DMS 273 (cell line): ENCODE measurements at regions not wholly inside any gene's neighbourhood (a gene's known extent, or its start where the extent isn't known, plus 50 kb on each side); places are given as distances from the start of the nearest gene placed in this dataset.

ENCODE experiments used
- DNase-seq: peaks from one replicate; lab custom pipeline; 2025; ENCODE audit not compliant: unreplicated experiment; lab: John Stamatoyannopoulos, UW

DNA sequence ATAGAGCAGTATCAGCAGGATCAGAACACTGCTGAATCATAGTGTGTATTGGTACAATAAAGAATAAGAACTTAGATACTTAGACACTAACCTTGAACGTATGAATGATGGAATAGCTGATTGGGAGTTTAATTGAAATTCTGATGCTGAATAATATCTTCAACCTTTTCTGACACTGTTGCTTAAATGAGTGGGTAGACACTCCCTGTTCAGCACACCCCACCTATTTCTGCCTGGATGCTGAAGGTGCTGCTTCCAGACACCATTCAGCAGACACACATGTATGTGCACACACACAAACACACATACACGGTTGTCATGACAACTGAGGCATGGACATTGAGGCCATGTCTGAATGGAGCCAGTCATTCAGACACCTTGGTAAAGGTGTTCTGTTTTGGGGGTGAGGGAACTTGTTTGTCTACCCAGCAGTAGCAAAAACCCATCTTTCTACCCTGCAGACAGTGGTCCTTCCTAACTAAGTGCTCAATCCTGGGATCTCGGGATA lies 54.3 kb downstream of the TMEM215 start:
- no peak for DNase-seq

DNA sequence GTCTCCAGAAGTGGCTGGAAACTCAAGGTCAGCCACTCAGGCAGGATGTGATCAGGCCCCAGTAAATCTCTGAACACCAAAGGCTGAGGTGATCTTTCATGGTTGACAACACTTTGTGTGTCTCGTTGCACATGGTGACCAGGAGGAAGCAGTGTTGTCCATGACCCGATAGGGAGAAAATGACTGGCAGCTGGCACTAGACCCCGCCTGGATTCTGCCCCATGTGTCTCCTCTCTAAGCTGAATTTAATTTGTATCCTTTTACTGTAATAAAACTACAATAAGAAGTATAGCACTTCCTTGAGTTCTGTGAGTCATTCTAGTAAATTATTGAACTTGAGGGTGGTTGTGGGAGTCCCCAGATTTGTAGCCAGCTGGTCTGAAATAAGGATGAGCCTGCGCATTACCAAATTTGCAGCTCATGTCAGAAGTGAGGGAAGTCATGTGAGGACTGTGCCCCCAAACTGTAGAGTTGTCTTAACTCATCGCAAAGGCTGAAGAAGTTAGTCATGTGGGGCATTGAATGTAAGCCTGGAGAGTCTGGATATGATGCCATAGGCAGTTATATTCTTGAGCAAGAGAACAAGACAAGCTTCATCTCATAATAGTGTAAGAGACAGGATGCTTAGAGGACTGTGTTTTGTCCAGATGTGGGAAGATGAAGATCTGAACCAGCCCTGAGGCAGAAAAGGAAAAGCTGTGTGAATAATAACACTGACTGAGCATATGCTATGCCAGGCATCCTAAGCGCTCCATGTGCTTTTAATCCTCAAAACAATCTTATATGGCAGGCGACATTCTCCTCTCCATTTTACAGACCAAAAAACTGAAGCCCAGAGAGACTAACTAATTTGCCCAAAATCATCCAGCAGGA lies 55.9 kb downstream of the TMEM215 start:
- peak; percentile 11 for DNase-seq

DNA sequence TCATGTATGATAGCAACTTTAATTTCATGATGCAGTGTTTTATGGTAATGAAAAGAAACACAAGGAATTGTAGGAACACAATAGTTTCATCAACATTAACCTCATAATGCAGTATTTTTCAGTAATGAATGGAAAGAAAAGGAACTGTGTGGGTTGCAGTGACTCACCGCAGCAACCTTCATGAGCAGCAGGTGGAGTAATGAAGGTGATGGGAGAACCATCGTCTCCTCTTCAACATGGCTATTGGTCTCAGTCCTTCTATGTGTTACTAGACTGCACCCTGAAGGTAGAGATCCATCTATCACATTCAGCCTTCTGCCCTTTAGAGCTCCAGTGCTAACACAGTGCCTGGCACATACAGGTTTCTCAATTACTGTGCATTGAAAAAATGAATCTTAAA lies 58.0 kb downstream of the TMEM215 start:
- peak; percentile 5 for DNase-seq

DNA sequence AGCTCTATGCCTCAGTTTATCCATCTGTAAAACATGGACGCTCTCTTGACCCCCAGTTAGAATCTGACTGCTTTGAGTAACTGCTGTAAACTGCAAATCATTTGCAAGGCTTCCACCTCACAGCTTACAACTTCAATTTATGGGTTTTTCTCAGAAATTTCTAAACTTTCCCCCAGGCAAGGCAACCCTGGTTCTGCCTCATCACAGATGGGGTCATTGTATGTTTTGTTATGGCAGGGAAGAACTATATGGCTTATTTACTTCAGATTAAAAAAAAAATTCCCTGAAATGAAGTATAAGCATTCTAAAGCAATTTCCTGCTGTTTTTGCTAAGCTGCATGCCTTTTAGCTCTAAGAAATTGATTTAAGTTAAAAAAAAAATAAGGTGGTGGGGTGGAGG lies 60.0 kb downstream of the TMEM215 start:
- no peak for DNase-seq

DNA sequence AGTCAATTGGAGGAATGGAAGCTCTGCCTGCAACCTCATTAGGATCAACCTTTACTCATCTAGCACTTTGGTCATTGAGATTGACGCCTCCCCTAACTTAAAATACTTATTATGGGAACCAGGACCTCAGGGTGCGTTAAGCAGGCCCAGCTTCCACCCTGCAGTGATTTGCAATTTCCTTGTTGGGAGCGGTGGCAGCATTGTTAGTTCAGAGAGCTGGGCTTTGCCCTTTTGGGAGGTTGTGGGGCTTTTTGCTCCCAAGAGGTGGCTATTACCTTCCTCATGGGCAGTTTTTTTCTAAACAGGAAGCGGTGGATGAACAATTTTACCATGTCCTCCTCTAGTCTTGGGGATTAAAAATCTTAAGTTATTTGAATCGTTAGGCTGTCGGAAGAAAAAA lies 60.9 kb downstream of the TMEM215 start:
- DNase-seq: no peak

DNA sequence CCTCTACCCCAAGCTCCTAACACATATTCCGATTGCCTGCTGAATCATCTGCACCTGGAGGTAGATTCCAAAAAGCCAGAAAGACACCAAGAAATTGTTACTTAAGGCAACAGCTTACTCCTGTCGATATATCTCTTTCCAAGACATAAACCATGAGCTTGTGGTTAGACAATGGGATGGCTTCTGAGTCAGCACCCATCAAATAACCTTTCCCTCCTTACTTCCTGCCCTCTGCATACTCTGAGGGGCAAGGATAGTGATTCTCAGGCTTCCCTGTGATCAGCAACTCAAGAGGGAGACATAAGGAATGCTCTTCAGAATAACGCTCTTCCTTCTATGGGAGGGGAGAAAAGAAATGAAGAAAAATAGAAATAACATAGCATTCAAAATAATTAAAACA lies 70.9 kb downstream of the TMEM215 start:
- DNase-seq: no peak

DNA sequence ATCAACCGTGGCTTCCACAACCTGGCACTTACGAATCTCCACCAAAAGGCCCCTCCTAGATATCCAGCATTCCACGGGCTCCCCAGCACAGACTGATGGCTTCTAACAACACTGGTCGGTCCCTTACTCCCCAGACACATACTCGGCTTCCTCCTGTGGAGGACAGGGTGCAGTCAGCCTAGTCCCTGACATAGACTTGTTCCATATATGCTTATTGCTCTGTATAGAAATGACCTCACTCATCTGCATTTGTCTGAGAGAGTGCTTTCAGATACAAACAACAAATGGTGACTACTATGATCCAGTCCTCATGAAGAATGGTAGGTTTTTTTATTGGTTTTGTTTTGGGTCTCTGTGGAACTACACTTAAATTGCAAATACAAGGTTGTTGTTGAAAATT lies 72.4 kb downstream of the TMEM215 start:
- no peak for DNase-seq

DNA sequence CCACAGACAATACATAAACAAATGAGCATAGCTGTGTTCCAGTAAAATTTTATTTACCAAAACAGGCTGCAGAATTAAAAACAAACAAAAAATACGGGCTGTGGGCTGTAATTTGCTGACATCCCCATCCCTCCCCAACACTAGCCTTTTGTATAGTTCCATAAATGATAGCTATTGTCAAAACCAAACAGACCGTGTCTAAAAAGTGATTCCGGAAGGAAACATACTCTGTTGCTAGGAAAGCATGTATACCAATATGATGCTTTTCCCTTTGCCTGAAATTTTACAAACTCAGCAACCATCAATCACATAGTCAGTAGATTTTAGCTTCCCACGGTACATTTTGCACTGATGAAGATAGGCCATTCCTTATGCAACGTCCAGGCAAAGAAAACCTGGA lies 80.0 kb downstream of the TMEM215 start:
- no peak for DNase-seq

DNA sequence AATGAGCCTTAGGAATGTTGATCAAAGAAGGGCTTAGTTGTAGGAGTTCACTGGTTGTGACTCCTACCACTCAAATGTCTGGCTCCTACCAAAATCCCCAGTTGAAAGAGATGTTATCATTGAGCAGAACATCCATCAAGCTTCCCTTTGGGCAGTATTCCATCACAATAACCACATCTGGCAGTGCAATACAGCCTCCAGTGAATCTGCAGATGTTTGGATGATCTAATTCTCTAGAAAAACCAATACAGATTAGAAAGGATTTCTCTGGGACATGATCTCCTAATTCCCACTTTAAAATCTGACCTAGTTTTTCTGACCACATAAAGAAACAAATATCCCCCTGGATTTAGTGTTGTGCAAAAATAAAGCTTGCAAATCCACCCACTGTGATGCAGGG lies 81.6 kb downstream of the TMEM215 start:
- no peak for DNase-seq

DNA sequence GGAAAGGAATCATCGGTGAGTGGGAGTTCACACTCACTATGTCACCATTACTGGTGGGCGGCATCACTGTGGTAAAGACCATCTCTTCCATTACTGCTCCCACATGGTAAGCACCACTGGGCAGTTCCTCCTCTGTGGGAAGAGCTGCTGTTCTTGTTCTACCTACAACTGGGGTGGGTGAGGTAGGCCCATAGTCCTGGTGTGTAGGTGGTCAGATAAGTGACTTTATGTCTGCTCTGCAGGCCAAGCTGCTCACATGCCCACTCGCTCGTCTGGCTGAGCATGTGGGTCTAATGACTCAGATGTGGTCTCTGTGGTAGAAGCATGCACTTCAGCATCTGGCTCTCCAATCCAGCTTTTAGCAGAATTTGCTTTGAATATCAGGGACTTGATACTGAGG lies 82.9 kb downstream of the TMEM215 start:
- no peak for DNase-seq

DNA sequence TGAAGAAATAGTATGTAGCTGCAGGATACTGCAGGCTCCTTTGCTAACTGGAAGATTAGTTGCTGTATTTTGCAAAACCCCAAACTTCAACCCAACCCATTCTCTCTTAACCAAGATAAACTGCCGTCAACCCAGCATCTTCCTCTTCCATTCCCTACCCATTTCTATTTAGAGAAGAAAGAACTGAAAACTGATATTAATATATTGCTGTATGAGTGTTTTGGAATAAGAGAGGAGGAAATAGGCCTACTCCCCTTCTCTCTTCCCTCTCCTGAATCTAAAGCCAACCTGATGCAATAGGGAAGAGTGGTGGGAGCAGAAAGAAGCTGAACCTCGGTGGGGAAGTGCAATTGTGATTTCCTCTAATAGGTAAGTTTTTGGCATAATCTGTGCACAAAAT lies 83.7 kb downstream of the TMEM215 start:
- DNase-seq: no peak

DNA sequence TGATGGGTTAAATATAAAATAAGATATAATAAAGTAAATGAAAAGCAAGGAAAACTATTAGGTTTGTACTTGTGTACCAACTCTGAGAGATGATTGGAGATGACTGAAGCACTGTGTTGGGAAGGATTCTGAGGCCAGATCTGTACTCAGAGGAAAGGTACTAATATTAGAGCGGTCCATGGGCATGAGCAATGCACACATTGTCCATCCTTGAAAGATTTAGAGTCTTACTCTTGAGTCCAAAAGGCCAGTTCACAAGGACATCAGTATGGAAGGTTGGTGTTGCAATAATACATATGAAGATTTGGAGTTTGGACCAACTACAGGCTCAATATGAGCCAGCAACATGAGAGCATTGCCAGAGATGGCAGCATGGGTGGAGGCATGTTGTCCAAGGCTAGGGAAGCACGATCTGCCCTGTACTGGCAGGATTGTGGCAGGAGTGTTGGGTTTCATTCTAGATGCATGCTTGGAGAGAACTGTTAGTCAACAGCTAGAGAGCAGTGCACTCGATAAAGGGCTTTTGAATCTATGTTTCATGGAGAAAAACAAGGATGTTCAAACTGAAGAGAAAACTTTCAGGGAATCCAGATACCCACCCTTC lies 84.4 kb downstream of the TMEM215 start:
- no peak for DNase-seq

DNA sequence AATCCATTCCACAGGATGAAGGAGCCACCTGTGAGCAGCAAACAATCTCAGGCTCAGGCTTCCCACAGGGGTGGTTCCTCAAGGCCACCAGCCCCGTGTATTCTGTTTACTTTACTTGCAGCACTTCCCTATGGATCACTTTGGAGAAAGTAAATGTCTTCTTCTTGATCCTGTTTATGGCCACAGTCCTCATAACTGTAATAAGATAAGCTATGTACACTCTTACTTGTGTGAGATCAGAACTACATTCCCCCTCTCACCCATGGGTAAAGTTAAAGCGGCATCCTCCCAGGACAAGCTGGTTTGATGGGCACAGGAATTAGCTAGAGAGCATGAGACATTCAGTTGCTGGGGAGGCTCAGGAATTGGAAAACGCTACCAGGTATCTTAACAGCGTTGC lies 86.1 kb downstream of the TMEM215 start:
- no peak for DNase-seq

DNA sequence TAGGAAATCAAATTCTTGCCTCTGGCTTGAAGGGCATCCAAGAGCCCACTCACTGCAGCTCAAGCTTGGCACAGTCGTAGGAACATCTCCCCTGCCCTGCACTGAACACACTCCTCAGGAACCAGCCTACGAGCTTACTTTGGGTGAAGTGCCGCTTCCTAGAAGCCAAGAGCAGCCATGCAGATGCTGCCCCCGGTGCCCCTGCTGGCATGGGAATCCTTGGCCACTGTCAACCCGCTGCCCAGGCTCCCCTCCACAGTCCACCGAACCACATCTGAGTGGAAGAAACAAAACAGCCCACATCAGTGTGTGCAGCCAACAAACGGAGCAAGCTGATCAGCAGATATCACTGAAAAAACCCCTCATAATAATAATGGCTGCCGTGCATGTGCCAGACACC lies 89.8 kb downstream of the TMEM215 start:
- DNase-seq: no peak

DNA sequence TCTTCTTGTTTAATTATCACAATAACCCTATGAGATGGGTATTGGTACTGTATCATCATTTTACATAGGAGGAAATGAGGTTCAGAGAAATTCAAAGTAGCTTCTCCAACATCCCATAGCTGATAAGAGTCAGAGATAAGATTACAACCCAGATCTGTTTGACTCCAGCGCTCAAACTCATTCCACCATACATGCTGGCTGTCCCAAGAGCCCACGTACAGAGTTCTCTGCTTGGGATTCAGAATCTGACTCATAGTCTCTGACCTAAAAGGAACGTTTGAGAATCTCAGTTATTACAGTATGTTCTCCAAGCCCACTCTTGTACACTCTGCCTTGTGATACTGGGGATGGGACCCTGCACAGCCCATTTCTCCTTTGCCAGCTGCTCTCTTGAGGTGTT lies 90.2 kb downstream of the TMEM215 start:
- no peak for DNase-seq

DNA sequence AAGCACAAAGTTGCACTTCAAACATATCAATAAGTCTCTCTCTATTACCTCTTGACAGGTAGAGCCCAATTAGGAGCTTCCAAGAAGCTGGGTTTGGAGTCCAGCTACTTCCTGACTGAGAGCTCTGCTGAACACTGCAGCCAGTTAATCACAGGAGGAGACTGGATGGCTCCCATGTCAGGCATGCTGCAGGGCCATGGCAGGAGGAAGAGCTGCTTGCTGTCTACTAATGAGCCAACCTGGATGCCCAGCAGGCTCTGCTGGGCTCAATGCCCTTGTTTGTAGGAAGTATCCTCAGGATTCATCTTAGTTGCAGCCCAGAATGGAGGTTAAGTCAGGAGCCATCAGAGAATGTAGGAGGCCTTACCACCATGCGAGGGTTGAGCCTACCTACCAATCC lies 91.9 kb downstream of the TMEM215 start:
- DNase-seq: no peak

DNA sequence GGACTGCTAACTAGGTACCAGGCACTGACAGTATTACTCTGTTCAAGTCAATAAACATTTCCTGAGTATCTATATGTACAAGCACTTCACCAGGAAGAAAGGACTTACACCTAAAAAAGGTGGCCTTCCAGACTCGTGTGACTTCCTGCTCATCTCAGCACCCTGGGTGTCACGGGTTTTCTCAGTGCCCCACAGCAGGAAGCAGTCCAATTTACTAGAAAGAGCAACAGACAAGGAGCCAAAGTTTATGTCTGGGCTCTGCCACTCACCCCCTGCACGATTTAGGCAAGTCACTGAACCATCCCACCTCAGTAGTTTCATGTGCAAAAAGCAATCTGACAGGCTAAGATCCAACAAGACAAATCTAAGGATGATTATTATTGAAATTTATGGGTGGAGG lies 92.4 kb downstream of the TMEM215 start:
- no peak for DNase-seq

DNA sequence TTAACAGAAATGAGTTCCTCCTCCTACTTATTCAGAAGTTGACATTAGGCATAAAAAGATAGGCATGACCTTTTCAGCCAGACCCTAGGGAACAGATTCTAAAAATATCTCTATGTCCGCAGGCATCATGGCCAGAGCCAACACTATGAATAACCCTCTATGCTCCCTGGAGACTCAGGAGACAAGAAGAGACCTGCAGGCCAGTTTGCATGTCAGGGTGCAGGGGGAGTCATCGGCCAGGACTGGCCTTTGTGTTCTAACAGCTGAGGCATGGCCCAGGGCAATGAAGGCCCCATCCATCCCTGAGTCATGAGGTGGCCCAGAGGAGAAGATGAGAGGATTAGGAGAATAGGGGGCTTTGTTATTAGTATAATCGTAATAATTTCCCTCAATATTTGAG lies 93.8 kb downstream of the TMEM215 start:
- DNase-seq: no peak

DNA sequence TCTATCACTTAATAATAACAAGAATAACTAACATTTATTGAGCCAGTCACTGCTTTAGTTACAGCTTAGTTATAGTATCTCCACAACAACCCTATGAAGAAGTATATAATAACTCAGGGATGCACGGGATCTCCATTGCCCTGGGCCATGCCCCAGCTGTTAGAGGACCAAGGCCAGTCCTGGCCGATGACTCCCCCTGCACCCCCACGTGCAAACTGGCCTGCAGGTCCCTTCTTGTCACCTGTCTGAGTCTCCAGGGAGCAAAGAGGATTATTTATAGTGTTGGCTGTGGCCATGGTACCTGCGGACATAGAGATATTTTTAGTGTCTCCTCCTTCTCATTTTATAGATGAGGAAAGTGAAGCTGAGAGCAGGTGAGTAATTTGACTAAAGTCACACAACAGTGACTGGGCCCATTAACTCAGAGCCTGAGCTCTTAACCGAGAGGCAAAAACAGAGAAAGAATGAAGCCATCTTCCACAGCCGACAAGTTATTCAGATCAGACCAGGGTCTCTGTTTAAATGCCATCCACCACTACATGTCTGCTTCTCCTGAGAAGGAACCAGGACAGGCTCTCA lies 94.4 kb downstream of the TMEM215 start:
- DNase-seq: no peak

DNA sequence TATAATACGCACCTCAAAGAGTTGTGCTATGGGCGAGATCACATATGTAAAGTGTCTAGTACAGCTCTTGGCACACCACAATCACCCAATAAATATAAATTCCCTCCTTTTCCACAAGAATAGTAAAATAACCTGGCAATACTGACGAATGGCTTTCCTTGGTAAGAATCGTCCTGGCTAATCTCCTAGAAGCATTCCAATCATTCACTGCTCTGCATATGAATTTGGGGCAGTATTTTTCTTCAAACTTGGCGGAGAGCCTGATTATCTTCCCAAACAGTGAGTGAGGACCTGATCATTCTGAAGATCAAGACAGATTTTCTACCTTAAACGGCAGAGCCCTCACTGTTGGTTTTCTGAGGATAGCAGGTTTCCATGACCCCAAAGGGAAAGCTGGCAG lies 96.0 kb downstream of the TMEM215 start:
- no peak for DNase-seq

DNA sequence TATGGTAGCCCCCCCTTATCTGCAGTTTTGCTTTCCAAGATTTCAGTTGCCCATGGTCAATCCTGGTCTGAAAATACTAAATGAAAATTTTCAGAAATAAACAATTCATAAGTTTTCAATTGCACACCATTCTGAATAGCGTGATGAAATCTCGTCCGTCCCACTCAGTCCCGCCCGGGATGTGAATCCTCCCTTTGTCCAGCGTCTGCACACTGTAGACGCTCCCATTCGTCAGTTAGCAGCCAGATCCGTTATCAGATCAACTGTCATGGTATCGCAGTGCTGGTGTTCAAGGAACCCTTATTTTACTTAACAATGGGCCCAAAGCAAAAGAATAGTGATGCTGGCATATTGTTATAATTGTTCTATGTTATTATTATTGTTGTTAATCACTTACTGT lies 98.6 kb downstream of the TMEM215 start:
- DNase-seq: no peak

DNA sequence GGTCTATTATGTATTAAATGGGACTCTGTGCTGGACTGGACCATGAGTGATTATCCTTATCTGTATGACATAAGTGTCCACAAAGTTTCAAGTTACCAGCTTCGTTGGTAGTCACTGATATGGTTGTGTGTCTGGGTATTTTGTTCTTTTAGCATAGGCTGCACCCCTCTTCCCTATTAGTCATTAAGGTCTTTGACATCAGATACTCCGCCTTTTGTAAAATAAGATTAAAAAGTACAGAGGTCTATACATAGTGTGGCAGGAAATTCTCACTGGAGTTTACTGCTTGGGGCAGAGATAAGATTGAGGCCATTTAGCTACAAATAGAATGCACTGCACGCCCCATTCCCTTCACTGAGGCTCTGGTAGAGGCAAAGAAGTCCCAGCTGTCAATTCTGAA lies 99.4 kb downstream of the TMEM215 start:
- no peak for DNase-seq
